OCI-LY3 (cell line): ENCODE measurements at regions not wholly inside any gene's neighbourhood (a gene's known extent, or its start where the extent isn't known, plus 50 kb on each side); places are given as distances from the start of the nearest gene placed in this dataset.

ENCODE experiments used
- EZH2phosphoT487 ChIP-seq: fragments of 200-600 bp; shearing (Covaris generic); IDR thresholded peaks from 2 replicates; pipeline ENCODE4 v1.6.1; 2018; ENCODE audit warnings: antibody characterized with exemption, mixed run types, low read depth
- TF ChIP-seq, protein P1 (sequence below): fragments of 200-600, 300-600 bp; sonication (generic); IDR thresholded peaks from 2 replicates; pipeline ENCODE4 v1.5.1; 2014; ENCODE audit warnings: antibody characterized with exemption, low read length, low read depth

- TF ChIP-seq, protein P1, sequence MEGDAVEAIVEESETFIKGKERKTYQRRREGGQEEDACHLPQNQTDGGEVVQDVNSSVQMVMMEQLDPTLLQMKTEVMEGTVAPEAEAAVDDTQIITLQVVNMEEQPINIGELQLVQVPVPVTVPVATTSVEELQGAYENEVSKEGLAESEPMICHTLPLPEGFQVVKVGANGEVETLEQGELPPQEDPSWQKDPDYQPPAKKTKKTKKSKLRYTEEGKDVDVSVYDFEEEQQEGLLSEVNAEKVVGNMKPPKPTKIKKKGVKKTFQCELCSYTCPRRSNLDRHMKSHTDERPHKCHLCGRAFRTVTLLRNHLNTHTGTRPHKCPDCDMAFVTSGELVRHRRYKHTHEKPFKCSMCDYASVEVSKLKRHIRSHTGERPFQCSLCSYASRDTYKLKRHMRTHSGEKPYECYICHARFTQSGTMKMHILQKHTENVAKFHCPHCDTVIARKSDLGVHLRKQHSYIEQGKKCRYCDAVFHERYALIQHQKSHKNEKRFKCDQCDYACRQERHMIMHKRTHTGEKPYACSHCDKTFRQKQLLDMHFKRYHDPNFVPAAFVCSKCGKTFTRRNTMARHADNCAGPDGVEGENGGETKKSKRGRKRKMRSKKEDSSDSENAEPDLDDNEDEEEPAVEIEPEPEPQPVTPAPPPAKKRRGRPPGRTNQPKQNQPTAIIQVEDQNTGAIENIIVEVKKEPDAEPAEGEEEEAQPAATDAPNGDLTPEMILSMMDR, result no peak
- TF ChIP-seq EZH2phosphoT487, result no peak
Observed at GRCh38 chr6:169986848-169987498, 235.6 kb downstream of the ERMARD start.
